Central memory CD8-positive, alpha-beta T cell (primary cell): ENCODE measurements at regions not wholly inside any gene's neighbourhood (a gene's known extent, or its start where the extent isn't known, plus 50 kb on each side); places are given as distances from the start of the nearest gene placed in this dataset.

Experiments
- ATAC-seq: fragments of 150-1000 bp; cut with Tn5 transposase; replicated peaks from 2 replicates; pipeline ENCODE4 v1.10.0; 2022; ENCODE audit warnings: mild to moderate bottlenecking, moderate FRiP score, moderate number of reproducible peaks; ENCODE audit not compliant: poor library complexity, severe bottlenecking; ENCODE audit errors: extremely low read depth
- DNase-seq, 2 donors: peaks; one replicate each; pipeline ENCODE4 v3.0.0; 2021; ENCODE audit warnings: low spot score in 2 of 2
- H3K27ac Mint-ChIP-seq: one replicate; pipeline ENCODE4 v1.8.0; 2022; ENCODE audit warnings: low read depth, mild to moderate bottlenecking, moderate library complexity, mixed read lengths
- H3K27me3 Mint-ChIP-seq: one replicate; pipeline ENCODE4 v1.8.0; 2022; ENCODE audit warnings: mixed read lengths
- H3K36me3 Mint-ChIP-seq: one replicate; pipeline ENCODE4 v1.8.0; 2022; ENCODE audit warnings: mild to moderate bottlenecking, moderate library complexity, mixed read lengths; ENCODE audit not compliant: insufficient read depth
- H3K4me1 Mint-ChIP-seq: one replicate; pipeline ENCODE4 v1.8.0; 2022; ENCODE audit warnings: mixed read lengths
- H3K4me3 Mint-ChIP-seq: one replicate; pipeline ENCODE4 v1.8.0; 2022; ENCODE audit warnings: mild to moderate bottlenecking, moderate library complexity, mixed read lengths
- H3K9me3 Mint-ChIP-seq: one replicate; pipeline ENCODE4 v1.8.0; 2022; ENCODE audit warnings: mixed read lengths

DNA sequence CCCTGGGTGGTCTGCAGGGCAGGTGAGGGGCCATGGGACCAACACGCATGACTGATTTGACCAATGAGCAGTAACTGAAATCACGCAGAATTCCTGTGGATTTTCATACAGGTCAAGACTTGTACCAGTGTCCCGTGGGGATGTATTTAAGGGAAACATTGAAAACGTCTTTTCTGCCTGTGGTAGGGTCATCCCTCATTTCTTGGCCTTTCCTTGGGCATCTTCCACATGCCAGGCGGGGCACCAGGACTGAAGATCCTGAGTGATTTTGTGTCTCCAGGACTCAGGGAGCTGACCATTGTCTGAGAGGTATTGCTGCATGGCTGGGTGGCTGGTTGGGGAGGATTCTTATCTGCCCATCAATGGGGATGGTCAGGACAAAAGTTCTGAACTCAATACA, 289.0 kb downstream of the GLRX3 start:
- no peak overlapping the region for H3K27ac Mint-ChIP-seq
- ATAC-seq (no peak), DNase-seq (no peak)
- no peaks in the 10 kb centered on the region for H3K4me1 Mint-ChIP-seq
- H3K27me3 Mint-ChIP-seq = peaks cover 14% of the 10 kb centered on the region
- H3K36me3 Mint-ChIP-seq = no peaks in the 10 kb centered on the region
- peaks cover 4% of the 10 kb centered on the region for H3K9me3 Mint-ChIP-seq
- H3K4me3 Mint-ChIP-seq = no peak overlapping the region

GRCh38 chr10:130425881-130426435, 289.8 kb downstream of the GLRX3 start:
- ATAC-seq (no peak), DNase-seq (no peak)
- Mint-ChIP-seq H3K27ac (no peak overlapping the region), H3K4me3 (no peak overlapping the region), H3K36me3 (no peaks in the 10 kb centered on the region), H3K9me3 (peaks cover 4% of the 10 kb centered on the region), H3K27me3 (peaks cover 14% of the 10 kb centered on the region), H3K4me1 (no peaks in the 10 kb centered on the region)

DNA sequence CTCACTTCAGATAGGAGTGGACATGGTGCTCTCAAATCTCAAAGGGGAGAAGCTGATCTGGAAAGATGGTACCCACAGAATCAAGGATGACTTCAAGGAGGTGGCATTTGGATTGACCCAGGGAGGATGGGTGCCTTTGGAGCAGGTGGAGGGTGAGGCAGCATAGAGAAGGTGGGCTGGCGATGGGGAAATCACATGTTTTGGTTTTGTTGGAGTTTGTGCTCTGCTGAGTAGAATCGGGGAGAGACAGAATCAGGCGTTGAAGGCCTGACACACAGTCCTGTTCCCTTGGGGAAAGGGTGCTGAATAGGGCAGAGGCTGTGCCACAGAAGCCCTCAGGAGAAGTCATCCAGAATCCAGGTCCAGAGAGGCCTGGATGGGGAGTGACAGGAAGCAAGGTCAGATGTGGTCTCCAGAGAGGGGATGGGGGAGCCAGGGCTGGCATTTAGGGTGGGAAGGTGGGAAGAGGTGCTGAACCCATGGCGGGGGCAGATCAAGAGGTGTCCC, 291.1 kb downstream of the GLRX3 start:
- DNase-seq (no peak), ATAC-seq (no peak)
- Mint-ChIP-seq H3K27ac (no peak overlapping the region), H3K27me3 (peaks cover 14% of the 10 kb centered on the region), H3K4me3 (no peak overlapping the region), H3K4me1 (no peaks in the 10 kb centered on the region), H3K36me3 (no peaks in the 10 kb centered on the region), H3K9me3 (peaks cover 4% of the 10 kb centered on the region)

DNA sequence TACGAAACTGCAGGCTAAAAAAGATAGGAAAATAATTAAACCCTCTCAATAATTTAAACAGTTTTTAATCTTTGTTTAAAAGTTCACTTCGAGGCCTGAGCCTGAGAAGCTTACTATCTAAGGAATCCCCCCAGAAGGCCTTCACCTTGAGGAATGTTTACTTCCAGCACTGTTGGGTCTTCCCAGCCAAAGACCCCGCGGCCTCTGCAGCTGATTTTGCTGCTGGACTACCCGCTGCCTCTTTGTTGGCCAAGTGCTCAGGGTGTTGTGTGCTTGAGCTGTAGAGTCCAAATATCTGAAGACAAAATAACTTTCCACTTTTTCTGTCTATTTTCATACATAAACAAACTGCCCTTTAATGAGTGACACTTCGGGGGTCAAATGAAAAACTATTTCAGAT, 292.7 kb downstream of the GLRX3 start:
- Mint-ChIP-seq H3K27ac (no peak overlapping the region), H3K4me1 (no peaks in the 10 kb centered on the region), H3K9me3 (peaks cover 5% of the 10 kb centered on the region), H3K36me3 (no peaks in the 10 kb centered on the region), H3K4me3 (no peak overlapping the region), H3K27me3 (peaks cover under 1% of the 10 kb centered on the region)
- ATAC-seq = no peak
- DNase-seq = no peak

GRCh38 chr10:130429809-130430208, 293.6 kb downstream of the GLRX3 start:
- Mint-ChIP-seq H3K27ac (no peak overlapping the region), H3K4me1 (no peaks in the 10 kb centered on the region), H3K27me3 (no peaks in the 10 kb centered on the region), H3K9me3 (peaks cover 11% of the 10 kb centered on the region), H3K4me3 (no peak overlapping the region), H3K36me3 (no peaks in the 10 kb centered on the region)
- DNase-seq = no peak
- ATAC-seq = no peak

- H3K4me1 Mint-ChIP-seq = no peaks in the 10 kb centered on the region
- H3K27me3 Mint-ChIP-seq = no peaks in the 10 kb centered on the region
- DNase-seq = no peak
- no peaks in the 10 kb centered on the region for H3K36me3 Mint-ChIP-seq
- H3K9me3 Mint-ChIP-seq = peaks cover 12% of the 10 kb centered on the region
- ATAC-seq = no peak
- H3K4me3 Mint-ChIP-seq = no peak overlapping the region
- no peak overlapping the region for H3K27ac Mint-ChIP-seq
These were observed 294.1 kb downstream of the GLRX3 start for GRCh38 chr10:130430291-130430690.

- H3K27ac Mint-ChIP-seq = no peak overlapping the region
These were observed 294.9 kb downstream of the GLRX3 start for GRCh38 chr10:130430852-130431704.

DNA sequence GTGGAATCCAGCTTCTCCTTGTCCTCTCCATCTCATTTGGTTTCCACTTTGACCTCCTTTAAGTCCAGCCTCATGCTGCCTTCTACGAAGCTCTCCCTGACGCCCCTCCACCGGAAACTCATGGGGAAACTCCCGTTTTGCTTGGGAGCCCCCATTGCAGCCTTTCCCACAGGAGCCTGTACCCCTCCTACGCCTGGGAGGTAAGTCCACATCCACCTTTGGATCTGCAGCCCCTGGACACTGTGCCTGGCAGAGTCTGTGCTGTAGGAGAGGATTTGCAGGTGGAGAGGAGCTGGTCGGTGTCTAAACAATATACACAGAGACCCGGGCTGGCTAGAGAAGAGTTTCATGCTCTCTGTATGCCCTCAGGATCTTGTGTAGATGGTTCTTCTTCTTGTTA, 296.1 kb downstream of the GLRX3 start:
- DNase-seq (no peak), ATAC-seq (no peak)
- no peak overlapping the region for H3K27ac Mint-ChIP-seq
- H3K27me3 Mint-ChIP-seq = no peaks in the 10 kb centered on the region
- H3K9me3 Mint-ChIP-seq = peaks cover 18% of the 10 kb centered on the region
- no peaks in the 10 kb centered on the region for H3K4me1 Mint-ChIP-seq
- H3K4me3 Mint-ChIP-seq = no peak overlapping the region
- H3K36me3 Mint-ChIP-seq = no peaks in the 10 kb centered on the region

More at GRCh38 chr10:130430852-130431704, 294.9 kb downstream of the GLRX3 start:
- Mint-ChIP-seq H3K4me1 (no peaks in the 10 kb centered on the region), H3K36me3 (no peaks in the 10 kb centered on the region), H3K27me3 (no peaks in the 10 kb centered on the region), H3K9me3 (peaks cover 12% of the 10 kb centered on the region), H3K4me3 (no peak overlapping the region)
- DNase-seq (no peak), ATAC-seq (no peak)

GRCh38 chr10:130432850-130433249, 296.7 kb downstream of the GLRX3 start:
- ATAC-seq (no peak), DNase-seq (no peak)
- Mint-ChIP-seq H3K36me3 (no peaks in the 10 kb centered on the region), H3K9me3 (peaks cover 23% of the 10 kb centered on the region), H3K27me3 (no peaks in the 10 kb centered on the region), H3K27ac (no peak overlapping the region), H3K4me1 (no peaks in the 10 kb centered on the region), H3K4me3 (no peak overlapping the region)

DNA sequence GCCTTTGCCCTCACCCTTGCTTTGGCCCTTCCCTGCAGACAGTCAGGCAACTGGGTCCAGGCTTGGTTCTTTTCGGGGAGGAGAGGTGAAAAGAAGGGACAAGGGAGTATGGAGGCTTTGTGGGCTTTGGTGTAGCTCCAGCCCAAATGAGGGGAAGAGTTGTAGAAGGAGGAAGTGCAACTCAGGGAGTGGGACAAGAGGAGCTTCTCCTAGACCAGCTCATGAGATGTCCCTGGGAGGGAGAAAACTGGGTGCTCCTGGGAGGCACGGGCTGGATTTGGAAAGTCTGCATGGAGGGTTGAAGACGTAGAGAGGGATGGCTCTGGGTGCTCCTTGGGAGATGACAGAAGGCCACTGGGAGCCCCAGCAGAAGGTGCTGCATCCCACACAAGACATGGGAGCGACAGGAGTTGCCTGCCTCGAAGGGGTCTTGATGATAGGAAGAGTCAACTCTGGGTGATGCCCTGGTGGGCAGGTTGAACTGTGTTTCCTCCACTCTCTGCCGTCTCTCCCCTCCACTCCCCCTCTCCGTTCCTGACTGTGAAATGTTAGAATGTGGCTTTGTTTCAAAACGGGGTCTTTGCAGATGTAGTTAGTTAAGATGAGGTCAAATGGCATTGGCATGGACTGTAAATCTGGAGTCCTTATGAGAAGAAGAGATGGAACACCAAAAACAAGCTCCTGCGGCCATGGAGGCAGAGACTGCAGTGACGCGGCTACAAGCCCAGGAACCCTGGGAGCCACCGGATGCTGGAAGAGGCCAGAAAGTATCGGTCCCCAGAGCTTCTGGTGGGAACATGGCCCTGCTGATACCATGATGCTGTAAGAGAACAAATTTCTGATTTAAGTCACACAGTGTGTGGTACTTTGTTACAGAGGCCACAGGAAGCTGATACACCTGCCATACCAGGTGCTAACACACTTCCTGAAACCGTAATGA, 298.5 kb downstream of the GLRX3 start:
- no peaks in the 10 kb centered on the region for H3K27me3 Mint-ChIP-seq
- no peak overlapping the region for H3K27ac Mint-ChIP-seq
- no peaks in the 10 kb centered on the region for H3K4me1 Mint-ChIP-seq
- ATAC-seq (no peak), DNase-seq (no peak)
- peaks cover 23% of the 10 kb centered on the region for H3K9me3 Mint-ChIP-seq
- H3K36me3 Mint-ChIP-seq = no peaks in the 10 kb centered on the region
- no peak overlapping the region for H3K4me3 Mint-ChIP-seq

GRCh38 chr10:130435961-130436360, 299.8 kb downstream of the GLRX3 start:
- Mint-ChIP-seq H3K4me3 (no peak overlapping the region), H3K9me3 (peaks cover 23% of the 10 kb centered on the region), H3K4me1 (no peaks in the 10 kb centered on the region), H3K36me3 (no peaks in the 10 kb centered on the region), H3K27ac (no peak overlapping the region), H3K27me3 (no peaks in the 10 kb centered on the region)
- DNase-seq (no peak), ATAC-seq (no peak)

DNA sequence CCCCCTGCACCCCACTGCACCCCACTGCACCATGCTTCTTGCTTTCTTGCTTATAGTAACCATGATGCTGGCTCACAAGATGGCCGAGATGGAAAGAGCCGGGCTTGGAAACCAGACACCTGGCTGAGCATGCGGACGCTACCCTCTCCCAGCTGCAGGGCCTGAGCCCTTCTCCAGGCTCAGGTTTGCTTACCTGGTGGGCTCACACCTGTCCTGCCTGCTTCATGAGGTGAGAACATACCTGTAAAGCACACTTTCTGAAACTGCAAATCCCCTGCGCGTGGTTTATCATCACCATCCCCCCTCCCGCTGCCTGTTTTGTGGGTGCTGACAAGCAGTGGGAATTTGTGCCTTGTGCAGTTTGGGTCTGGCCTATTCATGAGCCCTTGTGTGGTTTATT, 302.7 kb downstream of the GLRX3 start:
- Mint-ChIP-seq H3K36me3 (no peaks in the 10 kb centered on the region), H3K4me1 (no peaks in the 10 kb centered on the region), H3K27ac (no peak overlapping the region), H3K4me3 (no peak overlapping the region), H3K27me3 (no peaks in the 10 kb centered on the region), H3K9me3 (peaks cover 18% of the 10 kb centered on the region)
- ATAC-seq = no peak
- no peak for DNase-seq
